H9 (cell line): ENCODE measurements at regions not wholly inside any gene's neighbourhood (a gene's known extent, or its start where the extent isn't known, plus 50 kb on each side); places are given as distances from the start of the nearest gene placed in this dataset.

Source experiments
- DNase-seq: peaks from one replicate; pipeline ENCODE4 v3.0.0-alpha.2; 2017
- H2AFZ ChIP-seq: one replicate; pipeline ENCODE4 v1.6.1; 2013; ENCODE audit warnings: mild to moderate bottlenecking, low read length, control low read depth, moderate library complexity
- H2AK5ac ChIP-seq: 2 replicates; pipeline ENCODE4 v1.6.1; 2013; ENCODE audit warnings: low read length, control low read depth, mixed read lengths; ENCODE audit not compliant: insufficient read length
- H2BK120ac ChIP-seq: one replicate; pipeline ENCODE4 v1.6.1; 2013; ENCODE audit warnings: low read depth, mild to moderate bottlenecking, low read length, control low read depth, inconsistent platforms; ENCODE audit not compliant: poor library complexity, severe bottlenecking
- H2BK12ac ChIP-seq: 2 replicates; pipeline ENCODE4 v1.6.1; 2013; ENCODE audit warnings: low read length, control low read depth, mixed read lengths, low read depth; ENCODE audit not compliant: insufficient read length
- H2BK15ac ChIP-seq: 2 replicates; pipeline ENCODE4 v1.6.1; 2013; ENCODE audit warnings: low read depth, low read length, control low read depth
- H2BK20ac ChIP-seq: one replicate; pipeline ENCODE4 v1.6.1; 2013; ENCODE audit warnings: low read depth, mild to moderate bottlenecking, low read length, control low read depth, inconsistent platforms; ENCODE audit not compliant: poor library complexity, severe bottlenecking
- H2BK5ac ChIP-seq: 2 replicates; pipeline ENCODE4 v1.6.1; 2013; ENCODE audit warnings: low read length, control low read depth, mixed read lengths; ENCODE audit not compliant: insufficient read length
- H3K14ac ChIP-seq: 2 replicates; pipeline ENCODE4 v1.6.1; 2013; ENCODE audit warnings: low read length, control low read depth; ENCODE audit not compliant: insufficient read depth
- H3K18ac ChIP-seq: 2 replicates; pipeline ENCODE4 v1.6.1; 2013; ENCODE audit warnings: low read depth, mild to moderate bottlenecking, mixed read lengths, low read length, control low read depth; ENCODE audit not compliant: insufficient read length
- H3K23ac ChIP-seq: 2 replicates; pipeline ENCODE4 v1.6.1; 2013; ENCODE audit warnings: low read length, control low read depth, mixed read lengths, low read depth; ENCODE audit not compliant: insufficient read length
- H3K23me2 ChIP-seq: 2 replicates; pipeline ENCODE4 v1.6.1; 2013; ENCODE audit warnings: low read depth, mild to moderate bottlenecking, mixed read lengths, low read length, control low read depth; ENCODE audit not compliant: insufficient read length, poor library complexity, severe bottlenecking
- H3K27ac ChIP-seq: 2 replicates; pipeline ENCODE4 v1.5.1; 2013; ENCODE audit warnings: low read length, control low read depth, mixed read lengths, low read depth; ENCODE audit not compliant: insufficient read length
- H3K27me3 ChIP-seq: 2 replicates; pipeline ENCODE4 v1.6.1; 2013; ENCODE audit warnings: low read length, control low read depth, inconsistent platforms; ENCODE audit not compliant: insufficient read depth
- H3K4ac ChIP-seq: 2 replicates; pipeline ENCODE4 v1.6.1; 2013; ENCODE audit warnings: low read depth, mild to moderate bottlenecking, control low read depth, inconsistent platforms, low read length, moderate library complexity
- H3K4me1 ChIP-seq: 2 replicates; pipeline ENCODE4 v1.6.1; 2013; ENCODE audit warnings: low read length, control low read depth, inconsistent platforms; ENCODE audit not compliant: insufficient read depth
- H3K4me2 ChIP-seq: 2 replicates; pipeline ENCODE4 v1.6.1; 2013; ENCODE audit warnings: low read length, control low read depth, mixed read lengths; ENCODE audit not compliant: insufficient read length, insufficient read depth
- H3K56ac ChIP-seq: 2 replicates; pipeline ENCODE4 v1.6.1; 2013; ENCODE audit warnings: low read depth, mild to moderate bottlenecking, mixed read lengths, low read length, control low read depth; ENCODE audit not compliant: insufficient read length
- H3K79me1 ChIP-seq: 2 replicates; pipeline ENCODE4 v1.6.1; 2013; ENCODE audit warnings: low read depth, mild to moderate bottlenecking, moderate library complexity, low read length, control low read depth, inconsistent platforms; ENCODE audit not compliant: insufficient read depth, poor library complexity, severe bottlenecking
- H3K79me2 ChIP-seq: 2 replicates; pipeline ENCODE4 v1.6.1; 2013; ENCODE audit warnings: low read length, control low read depth, inconsistent platforms; ENCODE audit not compliant: insufficient read depth
- H3K9ac ChIP-seq: 2 replicates; pipeline ENCODE4 v1.6.1; 2013; ENCODE audit warnings: low read length, control low read depth, mixed read lengths; ENCODE audit not compliant: insufficient read length; ENCODE audit errors: extremely low read depth
- H3K9me3 ChIP-seq: one replicate; pipeline ENCODE4 v1.6.1; 2013; ENCODE audit warnings: low read depth, low read length, inconsistent platforms; ENCODE audit not compliant: control insufficient read depth
- H3T11ph ChIP-seq: one replicate; pipeline ENCODE4 v1.6.1; 2013; ENCODE audit warnings: mild to moderate bottlenecking, low read length, control low read depth, inconsistent platforms
- H4K20me1 ChIP-seq: one replicate; pipeline ENCODE4 v1.6.1; 2013; ENCODE audit not compliant: control insufficient read depth, insufficient read length, insufficient read depth
- H4K5ac ChIP-seq: 2 replicates; pipeline ENCODE4 v1.6.1; 2013; ENCODE audit warnings: low read depth, mild to moderate bottlenecking, mixed read lengths, low read length, control low read depth; ENCODE audit not compliant: insufficient read length
- H4K8ac ChIP-seq: replicated peaks from 2 replicates; pipeline ENCODE4 v1.6.1; 2013; ENCODE audit warnings: low read length, control low read depth, mixed read lengths, low read depth; ENCODE audit not compliant: insufficient read length
- H4K91ac ChIP-seq: 2 replicates; pipeline ENCODE4 v1.6.1; 2013; ENCODE audit warnings: low read depth, mild to moderate bottlenecking, moderate library complexity, mixed read lengths, low read length, control low read depth; ENCODE audit not compliant: insufficient read length
- H3K27ac Mint-ChIP-seq, 3 experiments: 2 replicates in 2 of 3; 3 replicates in 1 of 3; pipeline ENCODE4 v1.8.0; 2020 to 2021; ENCODE audit warnings: mixed read lengths in 3 of 3, mild to moderate bottlenecking in 1 of 3, moderate library complexity in 1 of 3
- H3K27me3 Mint-ChIP-seq: 2 replicates; pipeline ENCODE4 v1.8.0; 2021; ENCODE audit warnings: low read depth, mild to moderate bottlenecking, moderate library complexity, mixed read lengths
- H3K36me3 Mint-ChIP-seq, 3 experiments: 2 replicates in 2 of 3; 3 replicates in 1 of 3; pipeline ENCODE4 v1.8.0; 2020 to 2021; ENCODE audit warnings: low read depth in 3 of 3, mixed read lengths in 3 of 3; ENCODE audit not compliant: insufficient read depth in 1 of 3
- H3K4me1 Mint-ChIP-seq, 2 experiments: 2 replicates each; pipeline ENCODE4 v1.8.0; 2020; ENCODE audit warnings: mixed read lengths in 2 of 2
- H3K4me3 Mint-ChIP-seq, 2 experiments: 2 replicates in 1 of 2; 3 replicates in 1 of 2; pipeline ENCODE4 v1.8.0; 2020 to 2021; ENCODE audit warnings: mild to moderate bottlenecking in 2 of 2, mixed read lengths in 2 of 2, moderate library complexity in 1 of 2
- H3K9me3 Mint-ChIP-seq, 2 experiments: 2 replicates in 1 of 2; 3 replicates in 1 of 2; pipeline ENCODE4 v1.8.0; 2020; ENCODE audit warnings: mild to moderate bottlenecking in 2 of 2, mixed read lengths in 2 of 2, moderate library complexity in 1 of 2
- WGBS: extraction: QIAGEN DNeasy Blood & Tissue Kit; methylation state at CpG from one replicate; pipeline ENCODE4 v1.1.7; 2013; ENCODE audit warnings: missing lambda C conversion rate, low lambda C conversion rate, mixed read lengths; ENCODE audit not compliant: insufficient read length; ENCODE audit errors: extremely low coverage; 5-methylcytosine and 5-hydroxymethylcytosine counted together
- TF ChIP-seq, protein P1 (sequence below): fragments of 200-600 bp; sonication (generic); conservative IDR thresholded peaks from 3 replicates; pipeline ENCODE4 v1.8.0; 2021; ENCODE audit warnings: antibody characterized with exemption, mild to moderate bottlenecking

DNA sequence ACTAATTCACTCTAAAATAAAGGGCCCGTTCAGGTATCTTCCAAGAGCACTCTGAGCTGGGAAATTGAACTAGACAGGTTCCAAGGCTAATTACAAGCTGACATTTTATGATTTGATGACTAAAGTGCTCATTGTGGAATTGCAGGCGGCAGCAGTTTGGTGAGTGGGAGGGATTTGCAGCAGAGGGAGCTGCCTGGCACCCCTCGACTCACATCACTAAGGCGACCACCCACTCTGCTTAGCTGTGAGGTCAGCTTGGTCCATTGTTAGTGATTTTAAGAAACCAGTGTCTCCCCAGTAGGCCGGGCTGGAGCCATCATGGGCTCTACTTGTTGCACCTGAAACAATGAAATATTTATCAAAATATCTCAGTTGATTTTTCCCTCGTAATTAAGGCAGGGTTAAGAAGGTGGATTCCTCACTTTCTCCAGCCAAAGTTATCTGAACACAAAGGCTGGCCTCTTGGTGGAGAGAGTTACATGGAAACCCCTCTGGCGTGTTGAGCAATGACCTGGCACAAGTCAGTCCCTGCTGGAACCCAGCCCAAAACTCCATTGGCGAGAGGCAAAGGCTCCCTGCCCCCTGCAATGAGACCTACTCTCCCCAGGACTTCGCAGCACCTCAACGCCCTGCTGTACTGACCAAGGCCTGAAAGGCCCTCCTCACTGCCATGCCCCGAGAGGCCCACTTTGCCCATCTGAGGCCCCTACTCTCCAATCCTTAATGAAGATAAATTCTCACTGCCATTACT, 65.0 kb upstream of the ATP2B2 start:
- no peak overlapping the region for H2BK12ac ChIP-seq
- no peak overlapping the region for H4K91ac ChIP-seq
- no CpG with 5 or more reads among the region's 11 CpGs for WGBS
- no peaks in the 10 kb centered on the region for H4K20me1 ChIP-seq
- Mint-ChIP-seq H3K27ac (no peak overlapping the region), H3K9me3 (peaks cover 0 to 3% of the 10 kb centered on the region in 2 experiments; a peak in 1 of 5 replicates), H3K36me3 (no peaks in the 10 kb centered on the region), H3K27me3 (peaks cover 12% of the 10 kb centered on the region), H3K4me3 (no peak overlapping the region), H3K4me1 (peaks cover 0 to 2% of the 10 kb centered on the region in 2 experiments; a peak in 1 of 4 replicates)
- no peak overlapping the region for H2AK5ac ChIP-seq
- no peak overlapping the region for H2BK5ac ChIP-seq
- no peak for DNase-seq
- H3K4ac ChIP-seq: no peak overlapping the region; the same call in 1 of the 2 replicates
- H2BK20ac ChIP-seq: no peak overlapping the region
- H3K27me3 ChIP-seq: no peaks in the 10 kb centered on the region
- H3K9me3 ChIP-seq: no peaks in the 10 kb centered on the region
- no peak overlapping the region for H2BK120ac ChIP-seq
- no peak overlapping the region for H2BK15ac ChIP-seq
- no peak overlapping the region for H3K14ac ChIP-seq
- no peak overlapping the region for H3K56ac ChIP-seq
- no peak overlapping the region for H3K23ac ChIP-seq
- no peak overlapping the region for H3T11ph ChIP-seq
- H3K27ac ChIP-seq: no peak overlapping the region
- no peaks in the 10 kb centered on the region for H3K4me1 ChIP-seq
- H3K79me2 ChIP-seq: no peaks in the 10 kb centered on the region
- H3K18ac ChIP-seq: no peak overlapping the region
- no peak overlapping the region for H4K8ac ChIP-seq
- no peak overlapping the region for H3K9ac ChIP-seq
- TF ChIP-seq, protein P1, sequence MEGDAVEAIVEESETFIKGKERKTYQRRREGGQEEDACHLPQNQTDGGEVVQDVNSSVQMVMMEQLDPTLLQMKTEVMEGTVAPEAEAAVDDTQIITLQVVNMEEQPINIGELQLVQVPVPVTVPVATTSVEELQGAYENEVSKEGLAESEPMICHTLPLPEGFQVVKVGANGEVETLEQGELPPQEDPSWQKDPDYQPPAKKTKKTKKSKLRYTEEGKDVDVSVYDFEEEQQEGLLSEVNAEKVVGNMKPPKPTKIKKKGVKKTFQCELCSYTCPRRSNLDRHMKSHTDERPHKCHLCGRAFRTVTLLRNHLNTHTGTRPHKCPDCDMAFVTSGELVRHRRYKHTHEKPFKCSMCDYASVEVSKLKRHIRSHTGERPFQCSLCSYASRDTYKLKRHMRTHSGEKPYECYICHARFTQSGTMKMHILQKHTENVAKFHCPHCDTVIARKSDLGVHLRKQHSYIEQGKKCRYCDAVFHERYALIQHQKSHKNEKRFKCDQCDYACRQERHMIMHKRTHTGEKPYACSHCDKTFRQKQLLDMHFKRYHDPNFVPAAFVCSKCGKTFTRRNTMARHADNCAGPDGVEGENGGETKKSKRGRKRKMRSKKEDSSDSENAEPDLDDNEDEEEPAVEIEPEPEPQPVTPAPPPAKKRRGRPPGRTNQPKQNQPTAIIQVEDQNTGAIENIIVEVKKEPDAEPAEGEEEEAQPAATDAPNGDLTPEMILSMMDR: no peak
- H4K5ac ChIP-seq: no peak overlapping the region
- H2AFZ ChIP-seq: no peak overlapping the region
- no peak overlapping the region for H3K4me2 ChIP-seq
- no peaks in the 10 kb centered on the region for H3K23me2 ChIP-seq
- H3K79me1 ChIP-seq: no peaks in the 10 kb centered on the region
